HEK293 (cell line): ENCODE measurements at regions not wholly inside any gene's neighbourhood (a gene's known extent, or its start where the extent isn't known, plus 50 kb on each side); places are given as distances from the start of the nearest gene placed in this dataset.

Experiments used
- CTCF ChIA-PET: fragments of 350-600 bp; formaldehyde crosslinking; extraction: SDS; loops from one replicate; lab custom pipeline; 2021; ENCODE audit warnings: antibody characterized with exemption; lab: Yijun Ruan, JAX
- POLR2A ChIA-PET: fragments of 300-600 bp; formaldehyde crosslinking; extraction: SDS; loops from one replicate; lab custom pipeline; 2020; ENCODE audit warnings: antibody characterized with exemption, inconsistent platforms; lab: Yijun Ruan, JAX
- H3K27ac ChIP-seq: fragments of 200-500 bp; sonication (Bioruptor generic); 2 replicates; pipeline ENCODE4 v1.5.1; 2014; ENCODE audit warnings: low read depth, low read length, control low read depth, inconsistent platforms; ENCODE audit errors: extremely low read depth
- H3K36me3 ChIP-seq, 2 experiments: fragments of 200-500 bp in 1 of 2; sonication (Bioruptor generic) in 1 of 2; 1 replicate in 1 of 2; 2 replicates in 1 of 2; pipeline ENCODE4 v1.5.1; 2014 to 2017; ENCODE audit warnings: inconsistent platforms in 2 of 2, low read length in 2 of 2; ENCODE audit not compliant: control insufficient read depth in 2 of 2, insufficient read depth in 1 of 2
- H3K4me1 ChIP-seq: fragments of 200-500 bp; sonication (Bioruptor generic); 2 replicates; pipeline ENCODE4 v1.5.1; 2014; ENCODE audit warnings: mild to moderate bottlenecking, low read length, inconsistent platforms; ENCODE audit not compliant: control insufficient read depth, insufficient read depth
- H3K4me3 ChIP-seq: 2 replicates; pipeline ENCODE4 v1.5.1; 2011; ENCODE audit warnings: low read depth, mild to moderate bottlenecking, control low read depth, low read length, moderate library complexity
- H3K9me3 ChIP-seq: fragments of 200-500 bp; sonication (Bioruptor generic); 2 replicates; pipeline ENCODE4 v1.5.1; 2014; ENCODE audit warnings: low read depth, low read length, inconsistent platforms; ENCODE audit not compliant: control insufficient read depth, insufficient read depth
- FEZF1 ChIP-seq: fragments of 450-650 bp; formaldehyde crosslinking; IDR thresholded peaks from 2 replicates; pipeline ENCODE4 v1.5.1; 2016; ENCODE audit warnings: missing biosample characterization, missing genetic modification characterization
- HOXA7 ChIP-seq: sonication (generic); formaldehyde crosslinking; IDR thresholded peaks from 2 replicates; pipeline ENCODE4 v1.8.1; 2022; ENCODE audit warnings: missing genetic modification reagents, borderline replicate concordance
- HOXC10 ChIP-seq: sonication (generic); formaldehyde crosslinking; IDR thresholded peaks from 2 replicates; pipeline ENCODE4 v1.8.1; 2023; ENCODE audit warnings: mild to moderate bottlenecking, missing genetic modification reagents
- MEIS1 ChIP-seq: sonication (generic); formaldehyde crosslinking; IDR thresholded peaks from 2 replicates; pipeline ENCODE4 v1.8.1; 2022; ENCODE audit warnings: missing genetic modification reagents, mild to moderate bottlenecking, borderline replicate concordance
- MZF1 ChIP-seq: fragments of 450-650 bp; formaldehyde crosslinking; IDR thresholded peaks from 2 replicates; pipeline ENCODE4 v1.5.1; 2017; ENCODE audit warnings: missing biosample characterization, missing genetic modification characterization, borderline replicate concordance
- PBX3 ChIP-seq: sonication (generic); formaldehyde crosslinking; IDR thresholded peaks from 2 replicates; pipeline ENCODE4 v1.8.1; 2022; ENCODE audit warnings: mild to moderate bottlenecking, moderate library complexity, missing genetic modification reagents
- PRDM10 ChIP-seq: fragments of 450-650 bp; formaldehyde crosslinking; IDR thresholded peaks from 2 replicates; pipeline ENCODE4 v1.5.1; 2016; ENCODE audit warnings: missing biosample characterization, missing genetic modification characterization
- PRDM4 ChIP-seq: fragments of 450-650 bp; formaldehyde crosslinking; IDR thresholded peaks from 2 replicates; pipeline ENCODE4 v1.5.1; 2017; ENCODE audit warnings: missing biosample characterization, missing genetic modification characterization
- ZBTB20 ChIP-seq: fragments of 450-650 bp; formaldehyde crosslinking; IDR thresholded peaks from 2 replicates; pipeline ENCODE4 v1.5.1; 2016; ENCODE audit warnings: missing biosample characterization, missing genetic modification characterization
- ZFP41 ChIP-seq: fragments of 450-650 bp; formaldehyde crosslinking; IDR thresholded peaks from 2 replicates; pipeline ENCODE4 v1.5.1; 2016; ENCODE audit warnings: missing biosample characterization, missing genetic modification characterization, borderline replicate concordance
- ZNF121 ChIP-seq: fragments of 450-650 bp; formaldehyde crosslinking; IDR thresholded peaks from 2 replicates; pipeline ENCODE4 v1.5.1; 2016; ENCODE audit warnings: missing biosample characterization, missing genetic modification characterization
- ZNF169 ChIP-seq: fragments of 450-650 bp; formaldehyde crosslinking; IDR thresholded peaks from 2 replicates; pipeline ENCODE4 v1.5.1; 2016; ENCODE audit warnings: missing biosample characterization, missing genetic modification characterization
- ZNF324 ChIP-seq: fragments of 450-650 bp; formaldehyde crosslinking; IDR thresholded peaks from 2 replicates; pipeline ENCODE4 v1.5.1; 2016; ENCODE audit warnings: missing biosample characterization, missing genetic modification characterization
- ZNF354C ChIP-seq: fragments of 450-650 bp; formaldehyde crosslinking; IDR thresholded peaks from 2 replicates; pipeline ENCODE4 v1.5.1; 2016; ENCODE audit warnings: missing biosample characterization, missing genetic modification characterization, low read depth, borderline replicate concordance
- ZNF398 ChIP-seq: fragments of 450-650 bp; formaldehyde crosslinking; IDR thresholded peaks from 2 replicates; pipeline ENCODE4 v1.5.1; 2017; ENCODE audit warnings: missing biosample characterization, missing genetic modification characterization
- ZNF518A ChIP-seq: fragments of 450-650 bp; formaldehyde crosslinking; conservative IDR thresholded peaks from 2 replicates; pipeline ENCODE4 v1.5.1; 2016; ENCODE audit warnings: low read depth, missing biosample characterization, missing genetic modification characterization
- ZNF544 ChIP-seq: fragments of 450-650 bp; formaldehyde crosslinking; IDR thresholded peaks from 2 replicates; pipeline ENCODE4 v1.5.0; 2017; ENCODE audit warnings: missing biosample characterization, missing genetic modification characterization
- ZNF555 ChIP-seq: fragments of 450-650 bp; formaldehyde crosslinking; conservative IDR thresholded peaks from 2 replicates; pipeline ENCODE4 v1.5.1; 2017; ENCODE audit warnings: missing biosample characterization, mild to moderate bottlenecking, missing genetic modification characterization, inconsistent platforms
- ZSCAN23 ChIP-seq: fragments of 450-650 bp; formaldehyde crosslinking; IDR thresholded peaks from 2 replicates; pipeline ENCODE4 v1.5.1; 2016; ENCODE audit warnings: missing biosample characterization, missing genetic modification characterization

GRCh38 chr11:15776366-15776765 is 580.0 kb downstream of the SOX6 start:
- Histone ChIP-seq H3K36me3 (no peaks in the 10 kb centered on the region), H3K9me3 (no peaks in the 10 kb centered on the region), H3K4me3 (no peak overlapping the region), H3K4me1 (no peaks in the 10 kb centered on the region), H3K27ac (no peak overlapping the region)
- TF ChIP-seq ZNF555 (tag by site-specific recombination) (no peak), HOXC10 (no peak), PRDM4 (tag by site-specific recombination) (no peak), ZNF544 (no peak), ZFP41 (no peak), ZNF121 (tag by site-specific recombination) (no peak), ZNF324 (no peak), PRDM10 (tag by site-specific recombination) (no peak), ZSCAN23 (no peak), HOXA7 (CRISPR knock-in tag) (no peak)
- CTCF ChIA-PET = interaction anchor here (0.6 to 1.3 kb wide), 2 partner anchors 63 to 837 kb away, joined by 3 read pairs; no protein-coding TSS in a partner anchor
- POLR2A ChIA-PET = no interaction called here

GRCh38 chr11:15779518-15779917 is 576.8 kb downstream of the SOX6 start:
- CTCF ChIA-PET = interaction anchor here (0.6 to 1.1 kb wide), 2 partner anchors 23 to 40 kb away, joined by 3 to 4 read pairs; no protein-coding TSS in a partner anchor
- POLR2A ChIA-PET = no interaction called here

More at GRCh38 chr11:15779518-15779917, 576.8 kb downstream of the SOX6 start:
- H3K27ac ChIP-seq = no peak overlapping the region
- TF ChIP-seq PBX3 (CRISPR knock-in tag) (no peak), FEZF1 (tag by site-specific recombination) (no peak), ZNF398 (tag by site-specific recombination) (no peak), ZNF518A (no peak), ZNF169 (tag by site-specific recombination) (no peak), ZBTB20 (no peak), MEIS1 (CRISPR knock-in tag) (no peak), ZNF354C (no peak), MZF1 (tag by site-specific recombination) (no peak)
- no peaks in the 10 kb centered on the region for H3K4me1 ChIP-seq
- H3K36me3 ChIP-seq = no peaks in the 10 kb centered on the region
- H3K9me3 ChIP-seq = no peaks in the 10 kb centered on the region
- H3K4me3 ChIP-seq = no peak overlapping the region
